ENCODE measurements at regions not wholly inside any gene's neighbourhood (a gene's known extent, or its start where the extent isn't known, plus 50 kb on each side); places are given as distances from the start of the nearest gene placed in this dataset.

DNA sequence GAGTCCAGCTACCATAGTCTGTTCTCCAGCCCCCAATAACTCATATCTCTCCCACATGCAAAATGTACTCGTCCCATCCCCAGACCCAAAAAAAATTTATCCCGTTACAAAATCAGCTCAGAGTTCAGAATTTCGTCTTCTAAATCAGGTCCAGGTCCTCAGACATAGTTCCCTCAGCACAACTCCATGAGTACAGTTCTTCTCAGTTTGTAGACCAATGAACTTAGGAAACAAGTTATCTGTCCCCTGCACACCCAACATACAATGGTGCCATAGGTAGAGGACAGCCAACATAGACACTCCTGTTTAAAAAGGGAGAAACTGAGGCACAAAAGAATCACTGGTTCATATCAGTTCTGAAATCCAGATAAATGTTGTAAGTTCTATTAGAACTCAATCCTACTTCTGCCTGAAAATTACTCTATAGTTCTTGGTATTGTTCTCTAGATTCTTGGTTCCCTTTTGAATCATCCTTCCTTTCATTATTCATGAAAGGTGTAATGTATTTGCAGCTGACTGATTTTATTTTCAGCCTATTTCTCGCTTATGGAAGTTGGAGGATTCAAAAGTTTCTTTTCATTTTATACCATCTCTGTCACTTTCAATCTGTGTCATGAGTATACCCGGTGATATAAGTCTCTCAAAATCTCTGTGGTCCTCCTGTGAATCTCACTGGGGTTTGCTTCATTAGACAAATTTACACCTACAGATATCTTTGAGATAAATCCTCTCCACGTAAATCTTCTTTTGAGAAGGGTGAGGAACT is 75.8 kb upstream of the TSPAN2 start:
- TF ChIP-seq, protein P1, sequence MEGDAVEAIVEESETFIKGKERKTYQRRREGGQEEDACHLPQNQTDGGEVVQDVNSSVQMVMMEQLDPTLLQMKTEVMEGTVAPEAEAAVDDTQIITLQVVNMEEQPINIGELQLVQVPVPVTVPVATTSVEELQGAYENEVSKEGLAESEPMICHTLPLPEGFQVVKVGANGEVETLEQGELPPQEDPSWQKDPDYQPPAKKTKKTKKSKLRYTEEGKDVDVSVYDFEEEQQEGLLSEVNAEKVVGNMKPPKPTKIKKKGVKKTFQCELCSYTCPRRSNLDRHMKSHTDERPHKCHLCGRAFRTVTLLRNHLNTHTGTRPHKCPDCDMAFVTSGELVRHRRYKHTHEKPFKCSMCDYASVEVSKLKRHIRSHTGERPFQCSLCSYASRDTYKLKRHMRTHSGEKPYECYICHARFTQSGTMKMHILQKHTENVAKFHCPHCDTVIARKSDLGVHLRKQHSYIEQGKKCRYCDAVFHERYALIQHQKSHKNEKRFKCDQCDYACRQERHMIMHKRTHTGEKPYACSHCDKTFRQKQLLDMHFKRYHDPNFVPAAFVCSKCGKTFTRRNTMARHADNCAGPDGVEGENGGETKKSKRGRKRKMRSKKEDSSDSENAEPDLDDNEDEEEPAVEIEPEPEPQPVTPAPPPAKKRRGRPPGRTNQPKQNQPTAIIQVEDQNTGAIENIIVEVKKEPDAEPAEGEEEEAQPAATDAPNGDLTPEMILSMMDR (IDR thresholded peaks at IDR 0.05): no peak
- TF ChIP-seq POLR2A (IDR thresholded peaks at IDR 0.05) (no peak), POLR2AphosphoS5 (IDR thresholded peaks at IDR 0.05; ENCODE audit: insufficient read depth in 1 of 2, low read depth in 1 of 2) (no peak)
- Histone ChIP-seq H3K36me3 (no peaks in the 10 kb centered on the region), H3K27me3 (no peaks in the 10 kb centered on the region), H3K27ac (no peak overlapping the region), H3K4me3 (no peak overlapping the region), H3K4me1 (peaks cover 9% of the 10 kb centered on the region), H3K9me3 (no peaks in the 10 kb centered on the region)
- intact Hi-C loops (cut with DNase I): loop anchor here (10.0 kb wide), 1 partner anchor 170 kb away; the partner anchor contains the start of gene NGF
- DNase-seq (ENCODE audit: extremely low spot score in 2 of 2): peak in 1 of 2 donors; percentile 31

GRCh38 chr1:115164484-115164883 is 75.2 kb upstream of the TSPAN2 start:
- no peak overlapping the region for H3K4me3 ChIP-seq
- H3K36me3 ChIP-seq: no peaks in the 10 kb centered on the region
- no peaks in the 10 kb centered on the region for H3K9me3 ChIP-seq
- TF ChIP-seq, protein P1 (IDR thresholded peaks at IDR 0.05): no peak
- no peak for TF ChIP-seq POLR2A (IDR thresholded peaks at IDR 0.05)
- TF ChIP-seq POLR2AphosphoS5 (IDR thresholded peaks at IDR 0.05; ENCODE audit: insufficient read depth in 1 of 2, low read depth in 1 of 2): no peak
- H3K27me3 ChIP-seq: no peaks in the 10 kb centered on the region
- no peak overlapping the region for H3K27ac ChIP-seq
- peak in 1 of 2 donors; percentile 32 for DNase-seq (ENCODE audit: extremely low spot score in 2 of 2)
- H3K4me1 ChIP-seq: peaks cover 2% of the 10 kb centered on the region
- intact Hi-C loops (cut with DNase I): loop anchor here (10.0 kb wide), 1 partner anchor 170 kb away; the partner anchor contains the start of gene NGF

DNA sequence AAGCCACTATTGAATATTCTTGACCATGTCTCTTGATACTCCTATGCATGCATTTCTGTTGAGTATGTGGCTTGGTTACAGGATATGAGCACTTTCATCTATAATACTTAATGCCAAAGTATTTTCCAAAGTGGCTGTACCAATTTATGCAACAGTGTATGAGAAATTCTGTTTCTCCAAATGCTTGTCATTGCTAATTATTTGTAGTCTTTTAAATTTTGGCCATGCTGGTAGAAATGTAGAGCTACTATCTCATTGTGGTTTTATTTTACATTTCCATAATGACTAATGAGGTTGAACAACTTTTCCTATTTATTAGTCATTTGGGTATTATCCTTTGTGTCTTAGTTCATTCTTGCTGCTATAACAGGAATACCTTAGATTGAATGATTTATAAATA is 71.4 kb upstream of the TSPAN2 start:
- no peaks in the 10 kb centered on the region for H3K36me3 ChIP-seq
- TF ChIP-seq, protein P1 (IDR thresholded peaks at IDR 0.05): no peak
- no peak for TF ChIP-seq POLR2A (IDR thresholded peaks at IDR 0.05)
- TF ChIP-seq POLR2AphosphoS5 (IDR thresholded peaks at IDR 0.05; ENCODE audit: insufficient read depth in 1 of 2, low read depth in 1 of 2): no peak

DNA sequence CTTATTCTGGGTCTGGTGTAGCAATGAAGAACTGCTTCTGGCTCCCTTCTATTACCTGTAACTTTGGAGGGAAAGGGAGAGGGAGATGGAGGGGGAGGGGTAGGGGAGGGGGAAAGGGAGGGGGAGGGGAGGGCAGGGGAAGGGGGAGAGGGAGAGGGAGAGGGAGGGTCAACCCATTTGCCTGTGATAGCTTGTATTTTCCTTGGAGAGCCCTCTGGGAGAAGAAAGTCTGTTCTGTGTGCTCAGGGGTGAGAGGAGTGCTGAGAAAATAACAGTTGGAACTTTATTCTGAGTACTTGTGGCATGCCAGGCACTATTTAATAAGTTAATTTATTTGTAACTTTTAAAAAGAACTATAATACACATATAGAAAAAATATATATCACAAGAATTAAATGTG is 70.7 kb upstream of the TSPAN2 start:
- DNase-seq (ENCODE audit: extremely low spot score in 2 of 2): no peak
- peaks cover 11% of the 10 kb centered on the region for H3K4me1 ChIP-seq
- H3K36me3 ChIP-seq: no peaks in the 10 kb centered on the region
- H3K9me3 ChIP-seq: no peaks in the 10 kb centered on the region
- H3K4me3 ChIP-seq: no peak overlapping the region
- H3K27me3 ChIP-seq: no peaks in the 10 kb centered on the region
- TF ChIP-seq, protein P1 (IDR thresholded peaks at IDR 0.05): no peak
- no peak for TF ChIP-seq POLR2AphosphoS5 (IDR thresholded peaks at IDR 0.05; ENCODE audit: insufficient read depth in 1 of 2, low read depth in 1 of 2)
- no peak for TF ChIP-seq POLR2A (IDR thresholded peaks at IDR 0.05)
- intact Hi-C loops (cut with DNase I): loop anchor here (10.0 kb wide), 1 partner anchor 175 kb away; the partner anchor contains the start of gene NGF
- H3K27ac ChIP-seq: no peak overlapping the region

More for the DNA sequence above, 71.4 kb upstream of the TSPAN2 start:
- intact Hi-C loops (cut with DNase I): loop anchor here (10.0 kb wide), 1 partner anchor 174 kb away; the partner anchor contains the start of gene NGF
- H3K27ac ChIP-seq: no peak overlapping the region
- DNase-seq (ENCODE audit: extremely low spot score in 2 of 2): no peak
- no peak overlapping the region for H3K4me3 ChIP-seq
- H3K4me1 ChIP-seq: peaks cover 11% of the 10 kb centered on the region
- H3K27me3 ChIP-seq: no peaks in the 10 kb centered on the region
- H3K9me3 ChIP-seq: no peaks in the 10 kb centered on the region

DNA sequence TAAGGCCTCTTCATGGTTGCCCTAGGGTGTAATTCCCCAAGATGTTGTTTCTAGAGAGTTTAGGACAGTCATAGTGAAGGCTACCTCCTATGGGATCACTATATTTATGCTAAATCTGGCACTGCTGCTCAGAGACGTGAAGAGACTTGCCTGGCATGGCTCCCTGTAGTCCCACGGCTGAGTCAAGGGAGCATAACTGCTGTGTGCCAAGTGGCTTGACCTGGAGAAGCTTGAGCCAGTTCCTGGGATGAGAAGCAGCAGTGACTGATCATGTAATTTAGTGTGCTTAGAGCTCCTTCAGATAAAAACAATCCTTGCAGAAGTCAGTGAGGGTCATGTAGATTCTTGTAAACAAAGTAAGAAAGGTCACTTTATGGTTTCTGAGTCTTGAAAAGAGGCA is 68.9 kb upstream of the TSPAN2 start:
- no peak overlapping the region for H3K4me3 ChIP-seq
- peaks cover 11% of the 10 kb centered on the region for H3K4me1 ChIP-seq
- no peaks in the 10 kb centered on the region for H3K36me3 ChIP-seq
- DNase-seq (ENCODE audit: extremely low spot score in 2 of 2): peak; percentile 14 to 81
- H3K9me3 ChIP-seq: no peaks in the 10 kb centered on the region
- intact Hi-C loops (cut with DNase I): no loop called here
- no peak overlapping the region for H3K27ac ChIP-seq
- H3K27me3 ChIP-seq: no peaks in the 10 kb centered on the region
- TF ChIP-seq, protein P1 (IDR thresholded peaks at IDR 0.05): no peak
- TF ChIP-seq POLR2AphosphoS5 (IDR thresholded peaks at IDR 0.05; ENCODE audit: insufficient read depth in 1 of 2, low read depth in 1 of 2) (peak in 1 of 2 donors; percentile 23), POLR2A (IDR thresholded peaks at IDR 0.05) (no peak)
